SK-N-SH (cell line): ENCODE measurements at regions not wholly inside any gene's neighbourhood (a gene's known extent, or its start where the extent isn't known, plus 50 kb on each side); places are given as distances from the start of the nearest gene placed in this dataset.

Source experiments
- CTCF ChIA-PET: fragments of 300-600, 350-600 bp; formaldehyde crosslinking; extraction: SDS; loops from one replicate; lab custom pipeline; 2021; lab: Yijun Ruan, JAX
- POLR2A ChIA-PET: fragments of 350-600 bp; sonication (Branson Sonifier 250); formaldehyde crosslinking; extraction: SDS; loops from one replicate; lab custom pipeline; 2020; ENCODE audit warnings: antibody characterized with exemption, inconsistent platforms; lab: Yijun Ruan, JAX
- DNase-seq: peaks from one replicate; pipeline ENCODE4 v3.0.0; 2012
- H2AFZ ChIP-seq: fragments of 200-600 bp; sonication (generic); 2 replicates; pipeline ENCODE4 v1.8.1; 2016; ENCODE audit warnings: antibody characterized with exemption, mild to moderate bottlenecking, low read depth
- H3F3A ChIP-seq: fragments of 200-600 bp; sonication (generic); replicated peaks from 2 replicates; pipeline ENCODE3; 2016; ENCODE audit warnings: antibody characterized with exemption, mild to moderate bottlenecking; ENCODE audit not compliant: insufficient read depth
- H3K27ac ChIP-seq, 2 experiments: fragments of 200-500 bp in 1 of 2; fragments of 200-600 bp in 1 of 2; sonication (Bioruptor generic) in 1 of 2; sonication (generic), shearing (Covaris generic) in 1 of 2; 2 replicates each; pipeline versions ENCODE4 v1.5.1 to v1.6.1; 2014 to 2016; ENCODE audit warnings: low read depth in 2 of 2, inconsistent platforms in 1 of 2, low read length in 1 of 2, mild to moderate bottlenecking in 1 of 2, mixed read lengths in 1 of 2
- H3K27me3 ChIP-seq: fragments of 200-600 bp; sonication (generic), shearing (Covaris generic); 2 replicates; pipeline ENCODE4 v1.6.1; 2016; ENCODE audit warnings: mixed run types; ENCODE audit not compliant: insufficient read depth
- H3K36me3 ChIP-seq, 2 experiments: fragments of 200-500 bp in 1 of 2; fragments of 200-600 bp in 1 of 2; sonication (Bioruptor generic) in 1 of 2; sonication (generic) in 1 of 2; replicated peaks in 1 of 2; 2 replicates each; pipeline versions ENCODE3 to v1.5.1; 2014 to 2016; ENCODE audit warnings: low read length in 1 of 2, mild to moderate bottlenecking in 1 of 2; ENCODE audit not compliant: insufficient read depth in 2 of 2, control insufficient read depth in 1 of 2
- H3K4me1 ChIP-seq, 2 experiments: fragments of 200-500 bp in 1 of 2; fragments of 200-600 bp in 1 of 2; sonication (Bioruptor generic) in 1 of 2; sonication (generic), shearing (Covaris generic) in 1 of 2; 2 replicates each; pipeline versions ENCODE4 v1.5.1 to v1.6.1; 2014 to 2016; ENCODE audit warnings: low read depth in 1 of 2, low read length in 1 of 2, mixed run types in 1 of 2; ENCODE audit not compliant: insufficient read depth in 2 of 2, control insufficient read depth in 1 of 2
- H3K4me2 ChIP-seq: fragments of 200-600 bp; sonication (generic), shearing (Covaris generic); 2 replicates; pipeline ENCODE4 v1.6.1; 2017; ENCODE audit warnings: mixed run types
- H3K4me3 ChIP-seq, 2 experiments: fragments of 200-500 bp in 1 of 2; fragments of 200-600 bp in 1 of 2; sonication (Bioruptor generic) in 1 of 2; sonication (generic), shearing (Covaris generic) in 1 of 2; 2 replicates each; pipeline versions ENCODE4 v1.5.1 to v1.8.1; 2014 to 2016; ENCODE audit warnings: low read depth in 2 of 2, inconsistent platforms in 1 of 2, low read length in 1 of 2, mild to moderate bottlenecking in 1 of 2, mixed read lengths in 1 of 2, moderate library complexity in 1 of 2
- H3K79me2 ChIP-seq: fragments of 200-600 bp; sonication (generic); 2 replicates; pipeline ENCODE4 v1.8.1; 2017; ENCODE audit warnings: mild to moderate bottlenecking; ENCODE audit not compliant: insufficient read depth
- H3K9ac ChIP-seq: fragments of 200-600 bp; sonication (generic); 2 replicates; pipeline ENCODE4 v1.6.1; 2017; ENCODE audit warnings: mixed run types
- H3K9me2 ChIP-seq: fragments of 200-600 bp; sonication (generic); 2 replicates; pipeline ENCODE4 v1.6.1; 2017; ENCODE audit warnings: mixed run types
- H3K9me3 ChIP-seq: fragments of 200-600 bp; sonication (generic); 2 replicates; pipeline ENCODE4 v1.6.1; 2017; ENCODE audit warnings: mixed run types, mild to moderate bottlenecking, moderate library complexity
- H4K20me1 ChIP-seq: fragments of 200-600 bp; sonication (generic); 2 replicates; pipeline ENCODE4 v1.6.1; 2017; ENCODE audit warnings: mild to moderate bottlenecking, mixed run types; ENCODE audit not compliant: insufficient read depth
- CHD2 ChIP-seq: fragments of 150-350 bp; IDR thresholded peaks from 2 replicates; pipeline ENCODE4 v1.6.1; 2018; ENCODE audit warnings: low read length; ENCODE audit not compliant: partially characterized antibody
- ELF1 ChIP-seq: IDR thresholded peaks from 2 replicates; pipeline ENCODE4 v1.4.0; 2012
- EP300 ChIP-seq, 2 experiments: IDR thresholded peaks; 2 replicates each; pipeline versions ENCODE4 v1.4.0 to v1.6.1; 2012; ENCODE audit warnings: borderline replicate concordance in 1 of 2, low read depth in 1 of 2, low read length in 1 of 2
- FOSL2 ChIP-seq: IDR thresholded peaks from 2 replicates; pipeline ENCODE4 v1.4.0; 2012; ENCODE audit warnings: low read depth, mild to moderate bottlenecking, moderate library complexity, borderline replicate concordance
- FOXJ3 ChIP-seq: sonication (generic); formaldehyde crosslinking; IDR thresholded peaks from 2 replicates; pipeline ENCODE4 v1.5.1; 2020; ENCODE audit warnings: mild to moderate bottlenecking, missing genetic modification reagents
- JUND ChIP-seq: IDR thresholded peaks from 2 replicates; pipeline ENCODE4 v1.4.0; 2012
- MEF2A ChIP-seq: IDR thresholded peaks from 2 replicates; pipeline ENCODE4 v1.4.0; 2012; ENCODE audit warnings: low read depth, borderline replicate concordance
- NFIC ChIP-seq: IDR thresholded peaks from 2 replicates; pipeline ENCODE4 v1.4.0; 2012; ENCODE audit warnings: borderline replicate concordance
- NRF1 ChIP-seq: IDR thresholded peaks from 2 replicates; pipeline ENCODE4 v1.6.1; 2012; ENCODE audit warnings: low read depth, mild to moderate bottlenecking, low read length
- PBX3 ChIP-seq: IDR thresholded peaks from 2 replicates; pipeline ENCODE4; 2012
- POLR2AphosphoS5 ChIP-seq: IDR thresholded peaks from 2 replicates; pipeline ENCODE4 v1.6.1; 2012; ENCODE audit warnings: low read depth, low read length
- RAD21 ChIP-seq: IDR thresholded peaks from 2 replicates; pipeline ENCODE4 v1.6.1; 2012; ENCODE audit warnings: mild to moderate bottlenecking, low read length
- RCOR1 ChIP-seq: fragments of 150-350 bp; IDR thresholded peaks from 2 replicates; pipeline ENCODE4 v1.6.1; 2017; ENCODE audit warnings: antibody characterized with exemption, low read length
- RFX5 ChIP-seq: IDR thresholded peaks from 2 replicates; pipeline ENCODE4 v1.6.1; 2012; ENCODE audit warnings: mild to moderate bottlenecking, improper control_type of control experiment, low read length
- SIN3A ChIP-seq: IDR thresholded peaks from 2 replicates; pipeline ENCODE4 v1.6.1; 2012; ENCODE audit warnings: low read depth, mild to moderate bottlenecking, low read length, moderate library complexity, borderline replicate concordance
- TEAD4 ChIP-seq: IDR thresholded peaks from 2 replicates; pipeline ENCODE4 v1.4.0; 2012; ENCODE audit warnings: mild to moderate bottlenecking, borderline replicate concordance; ENCODE audit not compliant: insufficient read depth
- YY1 ChIP-seq: IDR thresholded peaks from 2 replicates; pipeline ENCODE4 v1.4.0; 2012; ENCODE audit warnings: low read depth, mild to moderate bottlenecking
- WGBS: methylation state at CpG from one replicate; pipeline ENCODE4 v1.1.6; 2017; ENCODE audit warnings: low lambda C conversion rate; 5-methylcytosine and 5-hydroxymethylcytosine counted together
- TF ChIP-seq, protein P1 (sequence below): IDR thresholded peaks from 2 replicates; pipeline ENCODE4 v1.6.1; 2012; ENCODE audit warnings: mild to moderate bottlenecking, low read depth, low read length, moderate library complexity
- TF ChIP-seq, protein P2 (sequence below): fragments of 200-600 bp; sonication (generic); IDR thresholded peaks from 2 replicates; pipeline ENCODE4 v1.6.1; 2017; ENCODE audit warnings: antibody characterized with exemption, mild to moderate bottlenecking, moderate library complexity
- TF ChIP-seq, protein P3 (sequence below): fragments of 150-350 bp; IDR thresholded peaks from 2 replicates; pipeline ENCODE4 v1.6.1; 2016; ENCODE audit warnings: mild to moderate bottlenecking, low read depth, low read length

DNA sequence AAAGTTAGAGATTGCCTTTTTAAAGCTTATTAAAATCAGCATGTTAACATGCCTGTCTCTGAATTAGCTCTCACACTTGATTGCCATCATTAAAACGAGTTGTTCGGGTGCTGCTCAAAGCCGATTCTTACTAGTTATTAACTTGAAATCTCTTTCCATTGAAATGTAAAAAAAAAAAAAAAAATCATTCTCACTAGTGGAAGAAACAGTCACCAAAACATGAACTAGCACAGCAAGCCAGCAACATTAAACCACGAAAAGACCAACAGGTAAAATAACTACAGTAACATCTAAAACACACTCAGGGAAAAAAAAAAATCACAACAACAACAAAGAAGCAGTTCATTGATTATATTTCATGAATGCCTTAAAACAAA, 264.5 kb downstream of the MEIS1 start (continued):
- TF ChIP-seq RCOR1, result no peak
- TF ChIP-seq, protein P1, sequence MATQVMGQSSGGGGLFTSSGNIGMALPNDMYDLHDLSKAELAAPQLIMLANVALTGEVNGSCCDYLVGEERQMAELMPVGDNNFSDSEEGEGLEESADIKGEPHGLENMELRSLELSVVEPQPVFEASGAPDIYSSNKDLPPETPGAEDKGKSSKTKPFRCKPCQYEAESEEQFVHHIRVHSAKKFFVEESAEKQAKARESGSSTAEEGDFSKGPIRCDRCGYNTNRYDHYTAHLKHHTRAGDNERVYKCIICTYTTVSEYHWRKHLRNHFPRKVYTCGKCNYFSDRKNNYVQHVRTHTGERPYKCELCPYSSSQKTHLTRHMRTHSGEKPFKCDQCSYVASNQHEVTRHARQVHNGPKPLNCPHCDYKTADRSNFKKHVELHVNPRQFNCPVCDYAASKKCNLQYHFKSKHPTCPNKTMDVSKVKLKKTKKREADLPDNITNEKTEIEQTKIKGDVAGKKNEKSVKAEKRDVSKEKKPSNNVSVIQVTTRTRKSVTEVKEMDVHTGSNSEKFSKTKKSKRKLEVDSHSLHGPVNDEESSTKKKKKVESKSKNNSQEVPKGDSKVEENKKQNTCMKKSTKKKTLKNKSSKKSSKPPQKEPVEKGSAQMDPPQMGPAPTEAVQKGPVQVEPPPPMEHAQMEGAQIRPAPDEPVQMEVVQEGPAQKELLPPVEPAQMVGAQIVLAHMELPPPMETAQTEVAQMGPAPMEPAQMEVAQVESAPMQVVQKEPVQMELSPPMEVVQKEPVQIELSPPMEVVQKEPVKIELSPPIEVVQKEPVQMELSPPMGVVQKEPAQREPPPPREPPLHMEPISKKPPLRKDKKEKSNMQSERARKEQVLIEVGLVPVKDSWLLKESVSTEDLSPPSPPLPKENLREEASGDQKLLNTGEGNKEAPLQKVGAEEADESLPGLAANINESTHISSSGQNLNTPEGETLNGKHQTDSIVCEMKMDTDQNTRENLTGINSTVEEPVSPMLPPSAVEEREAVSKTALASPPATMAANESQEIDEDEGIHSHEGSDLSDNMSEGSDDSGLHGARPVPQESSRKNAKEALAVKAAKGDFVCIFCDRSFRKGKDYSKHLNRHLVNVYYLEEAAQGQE, result no peak
- TF ChIP-seq NRF1, result no peak
- no peak for TF ChIP-seq MEF2A
- no peak for TF ChIP-seq FOSL2
- TF ChIP-seq PBX3, result no peak
- TF ChIP-seq RFX5, result no peak
- TF ChIP-seq, protein P2, sequence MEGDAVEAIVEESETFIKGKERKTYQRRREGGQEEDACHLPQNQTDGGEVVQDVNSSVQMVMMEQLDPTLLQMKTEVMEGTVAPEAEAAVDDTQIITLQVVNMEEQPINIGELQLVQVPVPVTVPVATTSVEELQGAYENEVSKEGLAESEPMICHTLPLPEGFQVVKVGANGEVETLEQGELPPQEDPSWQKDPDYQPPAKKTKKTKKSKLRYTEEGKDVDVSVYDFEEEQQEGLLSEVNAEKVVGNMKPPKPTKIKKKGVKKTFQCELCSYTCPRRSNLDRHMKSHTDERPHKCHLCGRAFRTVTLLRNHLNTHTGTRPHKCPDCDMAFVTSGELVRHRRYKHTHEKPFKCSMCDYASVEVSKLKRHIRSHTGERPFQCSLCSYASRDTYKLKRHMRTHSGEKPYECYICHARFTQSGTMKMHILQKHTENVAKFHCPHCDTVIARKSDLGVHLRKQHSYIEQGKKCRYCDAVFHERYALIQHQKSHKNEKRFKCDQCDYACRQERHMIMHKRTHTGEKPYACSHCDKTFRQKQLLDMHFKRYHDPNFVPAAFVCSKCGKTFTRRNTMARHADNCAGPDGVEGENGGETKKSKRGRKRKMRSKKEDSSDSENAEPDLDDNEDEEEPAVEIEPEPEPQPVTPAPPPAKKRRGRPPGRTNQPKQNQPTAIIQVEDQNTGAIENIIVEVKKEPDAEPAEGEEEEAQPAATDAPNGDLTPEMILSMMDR, result no peak
- no peak for TF ChIP-seq POLR2AphosphoS5
- no peak for TF ChIP-seq JUND
- TF ChIP-seq, all 33 proteins: peak for 0

DNA sequence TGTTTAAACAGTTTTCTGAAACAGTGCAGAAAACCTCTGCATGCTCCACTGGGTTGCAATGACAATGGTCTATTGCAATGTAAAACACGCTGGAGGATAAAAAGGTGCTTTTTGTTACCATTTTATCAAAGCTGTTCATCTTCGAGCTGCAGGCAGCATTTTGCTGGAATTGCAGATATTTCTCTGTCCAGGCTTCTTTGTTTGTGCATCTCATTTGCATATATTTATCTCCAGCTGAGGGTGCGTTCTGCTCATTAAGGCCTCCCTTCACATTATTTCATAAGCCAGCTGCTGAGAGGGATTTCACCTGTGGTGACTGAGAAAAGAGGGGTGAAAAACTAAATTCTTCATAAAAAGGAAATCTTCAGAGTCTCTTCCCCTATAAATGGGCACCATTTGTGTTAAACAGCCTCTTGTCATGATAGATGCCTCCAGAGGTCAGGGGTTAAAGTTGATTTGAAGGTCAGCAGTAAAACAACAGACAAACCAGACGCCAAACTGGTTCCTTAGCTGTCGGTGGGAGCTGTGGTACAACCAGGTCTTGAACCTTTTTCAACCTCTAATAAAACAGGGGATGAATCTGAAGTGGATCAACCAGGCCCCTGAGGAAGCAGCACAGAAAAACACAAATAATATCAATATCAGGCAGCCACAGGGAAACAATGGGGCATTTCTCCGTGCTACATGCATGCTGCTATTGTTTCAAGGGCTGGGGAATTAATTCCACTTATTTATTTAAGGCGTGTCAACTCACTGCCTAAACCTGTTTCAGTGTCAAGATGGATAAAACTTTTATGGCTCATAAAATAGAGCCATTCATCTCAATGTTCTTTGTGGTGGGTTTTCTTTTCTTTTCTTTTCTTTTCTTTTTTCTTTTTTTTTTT, 265.1 kb downstream of the MEIS1 start:
- Histone ChIP-seq H3K4me1 (peaks cover 0 to 22% of the 10 kb centered on the region in 2 experiments; a peak in 3 of 4 replicates), H2AFZ (no peak overlapping the region), H3K27ac (peak overlapping the region in 1 of 2 experiments; percentile 79; a peak in 2 of 4 replicates), H3K79me2 (no peaks in the 10 kb centered on the region), H3K9me3 (no peaks in the 10 kb centered on the region), H4K20me1 (no peaks in the 10 kb centered on the region), H3K4me2 (no peak overlapping the region), H3K9ac (no peak overlapping the region), H3K36me3 (no peaks in the 10 kb centered on the region), H3K27me3 (no peaks in the 10 kb centered on the region), H3F3A (no peaks in the 10 kb centered on the region), H3K4me3 (no peak overlapping the region), H3K9me2 (no peaks in the 10 kb centered on the region)
- CTCF ChIA-PET, result interaction anchor here (0.6 to 1.8 kb wide), 8 partner anchors 8 to 1331 kb away, joined by 3 to 8 read pairs (median 3); no protein-coding TSS in a partner anchor
- DNase-seq, result no peak
- POLR2A ChIA-PET, result interaction anchor here (0.5 to 1.8 kb wide), 2 partner anchors 18 to 267 kb away, joined by 3 to 4 read pairs; no protein-coding TSS in a partner anchor
- 57% methylated on average over 7 of the region's 7 CpGs for WGBS
- no peak for TF ChIP-seq NFIC
- no peak for TF ChIP-seq NRF1
- 0 out of 2 replicates have a peak, but pooled peaks have one; percentile 4 for TF ChIP-seq RAD21
- no peak for TF ChIP-seq SIN3A
- TF ChIP-seq CHD2, result peak; percentile 9
- no peak for TF ChIP-seq ELF1
- no peak for TF ChIP-seq YY1
- no peak for TF ChIP-seq EP300 (IDR thresholded peaks at IDR 0.05; ENCODE audit: borderline replicate concordance in 1 of 2, low read depth in 1 of 2, low read length in 1 of 2)
- TF ChIP-seq, protein P2, result no peak
- TF ChIP-seq, protein P3, sequence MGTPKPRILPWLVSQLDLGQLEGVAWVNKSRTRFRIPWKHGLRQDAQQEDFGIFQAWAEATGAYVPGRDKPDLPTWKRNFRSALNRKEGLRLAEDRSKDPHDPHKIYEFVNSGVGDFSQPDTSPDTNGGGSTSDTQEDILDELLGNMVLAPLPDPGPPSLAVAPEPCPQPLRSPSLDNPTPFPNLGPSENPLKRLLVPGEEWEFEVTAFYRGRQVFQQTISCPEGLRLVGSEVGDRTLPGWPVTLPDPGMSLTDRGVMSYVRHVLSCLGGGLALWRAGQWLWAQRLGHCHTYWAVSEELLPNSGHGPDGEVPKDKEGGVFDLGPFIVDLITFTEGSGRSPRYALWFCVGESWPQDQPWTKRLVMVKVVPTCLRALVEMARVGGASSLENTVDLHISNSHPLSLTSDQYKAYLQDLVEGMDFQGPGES, result no peak
- TF ChIP-seq TEAD4, result no peak
- TF ChIP-seq FOXJ3, result no peak
